SK-MEL-5 (cell line): ENCODE measurements at regions not wholly inside any gene's neighbourhood (a gene's known extent, or its start where the extent isn't known, plus 50 kb on each side); places are given as distances from the start of the nearest gene placed in this dataset.
"Not testable (repeated sequence)": the region's sequence is repeated elsewhere in the genome, so short reads cannot be mapped to it uniquely, and the experiment has no call there.

ENCODE experiments used
- DNase-seq: peaks from one replicate; pipeline ENCODE4 v3.0.0-alpha.2; 2016; ENCODE audit warnings: low read depth, low spot score
- in situ Hi-C: cut with HindIII; loops from 2 replicates; pipeline ENCODE4 v1.10.0; 2016; ENCODE audit warnings: low sequenced_read_pairs, high pct_unique_total_duplicates, low pct_unique_long_range_greater_than_20kb

- DNase-seq = no peak
- in situ Hi-C loops = no loop called here
Measured at GRCh38 chr5:106408570-106408969, 1262.2 kb downstream of the EFNA5 start.

GRCh38 chr5:106408141-106408540 lies 1262.6 kb downstream of the EFNA5 start:
- in situ Hi-C loops = no loop called here
- no peak for DNase-seq

DNA sequence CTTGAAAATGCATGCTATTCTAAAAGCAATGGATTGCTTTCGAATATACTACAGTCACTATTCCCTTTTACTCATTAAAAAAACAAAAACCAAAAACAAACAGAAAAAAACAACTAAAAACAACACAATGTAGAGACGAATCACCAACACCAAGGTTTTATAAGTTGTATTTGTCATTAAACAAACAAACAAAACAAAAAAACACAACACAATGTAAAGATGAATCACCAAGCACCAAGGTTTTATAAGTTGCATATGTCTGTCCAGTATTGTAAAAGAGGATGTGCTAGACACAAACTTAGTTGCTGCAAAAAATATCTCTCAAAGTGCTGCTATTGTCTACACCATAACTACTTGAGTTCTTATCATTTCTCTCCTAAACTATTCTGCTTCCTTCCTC lies 1269.2 kb downstream of the EFNA5 start:
- in situ Hi-C loops = no loop called here
- no peak for DNase-seq

DNA sequence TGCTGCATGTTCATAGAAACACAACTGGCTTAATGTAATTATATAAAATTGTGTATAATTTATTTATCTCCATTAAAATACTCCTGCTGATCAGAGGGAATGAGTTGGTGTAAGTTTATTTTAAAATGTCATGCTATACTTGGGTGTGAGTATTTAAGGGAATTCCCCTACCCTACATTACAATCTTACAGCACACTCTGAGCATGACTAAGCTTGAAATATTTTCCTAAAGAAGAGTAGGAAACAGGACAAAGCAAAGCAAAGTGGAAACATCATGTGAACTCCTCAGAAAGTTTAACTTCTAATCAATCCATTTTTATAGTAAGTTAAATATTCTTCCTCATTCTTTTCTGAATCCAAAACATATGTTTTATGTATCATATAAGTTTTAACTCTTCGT lies 1271.3 kb downstream of the EFNA5 start:
- in situ Hi-C loops = no loop called here
- peak; percentile 25 for DNase-seq

- in situ Hi-C loops = no loop called here
Measured at GRCh38 chr5:106397700-106398099, 1273.0 kb downstream of the EFNA5 start.

DNA sequence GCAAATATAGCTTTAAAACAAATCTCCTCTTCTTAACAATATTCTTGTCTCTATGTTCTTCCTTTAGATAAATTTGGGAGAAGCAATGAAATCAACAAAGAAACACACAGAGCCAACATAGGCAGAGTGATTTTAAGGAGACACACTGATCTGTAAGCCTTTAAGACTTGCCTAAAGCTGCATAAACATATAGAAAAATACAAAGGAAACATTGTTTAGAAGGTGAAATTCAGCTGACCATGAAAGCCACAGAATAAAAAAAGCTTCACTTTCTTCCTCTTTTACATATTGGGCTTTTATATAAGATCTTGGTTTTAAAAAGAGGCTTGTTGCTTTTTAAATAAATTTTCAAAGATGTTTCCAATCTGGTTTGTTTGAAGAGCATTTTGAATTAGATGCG lies 1277.5 kb downstream of the EFNA5 start:
- in situ Hi-C loops = no loop called here
- peak; percentile 61 for DNase-seq

More at GRCh38 chr5:106397700-106398099, 1273.0 kb downstream of the EFNA5 start:
- peak; percentile 100 for DNase-seq

DNA sequence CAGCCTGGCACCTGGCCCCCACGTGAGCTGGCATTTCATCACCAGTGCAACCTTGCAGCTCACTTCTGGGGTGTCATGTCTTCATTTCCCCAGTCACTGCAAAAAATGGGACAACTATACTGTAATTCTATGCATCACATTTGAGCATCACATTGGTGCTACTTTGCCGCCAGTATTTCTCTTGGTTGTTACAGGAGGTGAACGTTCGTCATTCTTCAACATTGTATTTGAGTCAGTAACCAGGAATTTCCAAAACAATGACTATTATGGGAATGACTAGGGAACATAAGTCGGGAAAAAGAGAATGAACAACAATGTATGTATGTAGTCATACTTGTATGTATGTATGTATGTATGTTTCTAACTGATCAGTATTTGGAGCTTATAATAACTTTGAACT lies 1278.0 kb downstream of the EFNA5 start:
- no peak for DNase-seq
- in situ Hi-C loops = no loop called here

DNA sequence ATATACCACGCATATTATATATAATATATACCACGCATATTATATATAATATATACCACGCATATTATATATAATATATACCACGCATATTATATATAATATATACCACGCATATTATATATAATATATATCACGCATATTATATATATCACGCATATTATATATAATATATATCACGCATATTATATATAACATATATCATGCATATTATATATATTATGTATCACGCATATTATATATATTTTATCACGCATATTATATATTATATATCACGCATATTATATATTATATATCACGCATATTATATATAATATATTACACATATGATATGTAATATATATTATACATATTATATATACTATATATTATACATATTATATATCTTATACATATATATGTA lies 1283.0 kb downstream of the EFNA5 start:
- in situ Hi-C loops, DNase-seq: not testable (repeated sequence)

GRCh38 chr5:106386287-106386686 lies 1284.5 kb downstream of the EFNA5 start:
- in situ Hi-C loops = no loop called here
- no peak for DNase-seq

- no peak for DNase-seq
- in situ Hi-C loops = no loop called here
Measured at GRCh38 chr5:106380736-106381135, 1290.0 kb downstream of the EFNA5 start.

GRCh38 chr5:106376522-106376921 lies 1294.2 kb downstream of the EFNA5 start:
- DNase-seq = no peak
- in situ Hi-C loops = no loop called here

DNA sequence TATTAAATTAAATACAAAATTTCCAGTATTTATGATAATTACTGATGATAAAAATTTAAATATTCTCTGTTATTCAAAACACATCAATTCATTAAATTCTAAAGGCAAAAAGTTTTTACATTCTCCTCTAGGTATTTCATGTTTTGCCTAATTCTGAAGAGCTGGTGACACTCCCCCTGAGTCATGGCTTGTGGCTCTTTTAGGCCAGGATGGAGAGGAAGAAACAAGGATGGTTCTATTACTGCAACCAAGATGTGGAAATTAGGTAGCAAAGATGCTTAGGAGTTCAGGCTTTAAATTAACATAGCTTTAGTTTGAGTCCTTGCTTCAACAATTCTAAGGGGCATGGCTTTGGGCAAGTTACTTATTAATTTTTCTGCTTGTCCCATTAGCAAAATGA lies 1295.8 kb downstream of the EFNA5 start:
- in situ Hi-C loops = no loop called here
- no peak for DNase-seq

GRCh38 chr5:106368021-106368420 lies 1302.7 kb downstream of the EFNA5 start:
- in situ Hi-C loops = no loop called here
- no peak for DNase-seq

- DNase-seq = no peak
- in situ Hi-C loops = no loop called here
Measured at GRCh38 chr5:106367281-106367680, 1303.5 kb downstream of the EFNA5 start.

DNA sequence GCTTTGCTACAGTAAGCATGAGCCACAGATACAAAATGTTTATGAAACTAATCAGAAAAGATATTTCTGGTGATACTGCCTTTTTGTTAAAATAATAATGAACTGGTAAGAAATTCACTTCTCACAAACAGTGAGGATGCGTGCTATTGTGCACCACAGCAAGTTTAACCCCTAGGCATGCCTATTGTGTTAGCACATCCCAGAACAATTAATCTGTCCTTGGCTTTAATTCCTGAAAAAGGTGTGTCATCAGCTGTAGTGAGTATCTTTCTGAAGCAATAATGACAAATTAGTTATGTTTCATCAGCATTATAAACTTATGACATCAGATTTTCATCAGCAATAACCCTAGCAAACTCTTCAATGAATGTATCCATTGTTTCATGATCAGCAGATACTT lies 1307.2 kb downstream of the EFNA5 start:
- in situ Hi-C loops = no loop called here

GRCh38 chr5:106361905-106362304 lies 1308.8 kb downstream of the EFNA5 start:
- DNase-seq = no peak
- in situ Hi-C loops = no loop called here

More for the DNA sequence above, 1307.2 kb downstream of the EFNA5 start:
- no peak for DNase-seq

DNA sequence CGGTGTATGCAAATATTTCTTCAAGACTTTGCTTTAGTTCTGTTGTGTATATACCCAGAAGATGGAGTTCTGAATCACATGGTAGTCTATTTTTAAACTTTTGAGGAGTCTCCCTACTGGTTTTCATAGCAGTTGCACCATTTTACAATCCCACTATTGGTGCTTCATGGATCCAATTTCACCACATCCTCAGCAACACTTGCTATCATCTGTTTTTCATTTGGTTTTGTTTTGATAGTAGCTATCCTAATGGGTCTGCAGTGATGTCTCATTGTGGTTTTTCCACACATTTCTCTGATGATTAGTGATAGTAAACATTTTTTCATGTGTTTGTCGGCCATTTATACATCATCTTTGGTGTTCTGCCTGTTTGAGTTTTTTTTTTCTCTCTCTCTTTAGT lies 1339.3 kb downstream of the EFNA5 start:
- no peak for DNase-seq
- in situ Hi-C loops = no loop called here

DNA sequence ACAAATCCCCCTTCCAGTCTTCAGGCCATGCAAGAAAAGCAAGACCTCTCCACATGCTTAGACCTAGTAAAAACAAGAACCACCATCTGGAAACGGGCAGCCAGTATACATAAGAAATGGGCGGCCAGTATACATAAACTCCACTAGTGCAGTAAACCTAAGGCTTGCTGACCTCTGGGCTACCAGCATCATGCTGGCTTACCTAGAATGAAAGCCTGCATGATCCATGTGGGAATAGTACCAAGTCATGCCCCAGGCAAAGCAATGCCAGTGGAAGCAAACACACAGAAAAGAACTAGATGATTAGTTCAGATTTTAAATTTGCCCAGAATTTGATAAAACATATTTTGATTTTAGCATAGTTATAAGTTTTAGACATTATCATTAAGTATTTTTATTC lies 1346.4 kb downstream of the EFNA5 start:
- no peak for DNase-seq
- in situ Hi-C loops = no loop called here

DNA sequence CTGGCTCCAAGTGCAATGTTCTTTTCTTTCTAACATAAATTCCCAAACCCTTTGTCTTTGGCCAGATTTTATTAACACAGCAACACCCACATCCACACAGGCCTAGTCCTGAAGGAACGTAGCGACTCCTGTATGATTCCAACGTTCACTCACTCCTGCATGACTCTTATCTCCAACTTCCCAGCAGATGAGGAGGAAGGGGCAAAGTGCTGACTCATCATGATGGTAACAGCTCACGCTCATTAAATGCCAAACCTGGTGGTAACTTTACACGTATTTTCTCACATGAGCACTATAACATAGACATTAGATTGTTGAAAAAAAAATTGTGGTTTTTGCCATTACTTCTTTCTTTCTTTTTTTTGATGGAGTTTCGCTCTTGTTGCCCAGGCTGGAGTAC lies 1349.5 kb downstream of the EFNA5 start:
- no peak for DNase-seq
- in situ Hi-C loops = no loop called here

GRCh38 chr5:106314221-106314824 lies 1356.4 kb downstream of the EFNA5 start:
- no peak for DNase-seq
- in situ Hi-C loops = no loop called here
